ENCODE measurements at regions not wholly inside any gene's neighbourhood (a gene's known extent, or its start where the extent isn't known, plus 50 kb on each side); places are given as distances from the start of the nearest gene placed in this dataset.

DNA sequence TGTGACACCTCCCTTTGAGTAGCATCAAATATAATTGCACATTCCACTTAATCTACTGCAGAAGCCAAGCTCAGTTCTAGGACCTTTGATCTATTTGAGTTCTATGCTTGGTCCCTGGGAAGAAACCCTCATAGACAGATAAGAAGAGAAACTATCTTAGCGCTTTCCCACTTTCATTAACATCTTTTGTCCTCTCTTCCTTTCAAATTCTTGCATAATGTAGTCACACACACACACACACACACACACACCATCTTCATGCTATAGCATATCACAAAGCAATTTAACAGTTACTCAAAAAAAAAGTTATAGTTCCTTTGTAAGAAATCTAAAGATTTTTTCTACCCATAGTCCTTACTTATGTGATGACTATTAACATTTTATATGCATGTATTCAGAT, 735.9 kb upstream of the PCDH9 start:
- DNase-seq (ENCODE audit: low read depth, low spot score): no peak
- Histone ChIP-seq H3K4me1 (ENCODE audit: control insufficient read depth, insufficient read depth, low read length) (no peaks in the 10 kb centered on the region), H3K27me3 (replicated peaks in 1 of 2; ENCODE audit: control insufficient read depth in 2 of 2, insufficient read depth in 2 of 2, low read length in 1 of 2) (no peaks in the 10 kb centered on the region), H3K4me3 (no peak overlapping the region), H3K4me2 (ENCODE audit: control insufficient read depth, insufficient read depth) (no peak overlapping the region), H3K9ac (ENCODE audit: control insufficient read depth, insufficient read depth, low read length) (no peak overlapping the region), H3K79me2 (ENCODE audit: control insufficient read depth, insufficient read depth, low read length) (no peaks in the 10 kb centered on the region), H2AFZ (ENCODE audit: control insufficient read depth, low read depth, low read length) (no peak overlapping the region), H3K9me3 (replicated peaks; ENCODE audit: control insufficient read depth, insufficient read depth, low read length) (no peaks in the 10 kb centered on the region), H3K27ac (ENCODE audit: control insufficient read depth, insufficient read depth) (no peak overlapping the region), H3K36me3 (ENCODE audit: control insufficient read depth in 2 of 2, insufficient read depth in 2 of 2, low read length in 1 of 2) (no peaks in the 10 kb centered on the region), H4K20me1 (ENCODE audit: control insufficient read depth, insufficient read depth) (no peaks in the 10 kb centered on the region)
- FAIRE-seq: no peak
- ATAC-seq: no peak
- ChIA-PET POLR2A (no interaction called here), CTCF (interaction anchor here (1.1 kb wide), 1 partner anchor 8 kb away, joined by 3 read pairs; no protein-coding TSS in a partner anchor), RAD21 (ENCODE audit: unreplicated experiment) (no interaction called here), SMC1A (ENCODE audit: uncharacterized antibody, unreplicated experiment) (no interaction called here)
- no TSS peak for BruUV-seq (replicated peaks)
- intact Hi-C loops (cut with micrococcal nuclease; ENCODE audit: unreplicated experiment): no loop called here
- in situ Hi-C loops (cut with MboI): no loop called here
- 29% methylated on average over 1 of the region's 1 CpG for WGBS (ENCODE audit: insufficient coverage, insufficient replicate concordance, low lambda C conversion rate, missing lambda C conversion rate)
- TF ChIP-seq ETV6 (conservative IDR thresholded peaks at IDR 0.05 in 1 of 2, IDR thresholded peaks at IDR 0.05 in 1 of 2; ENCODE audit: borderline replicate concordance in 1 of 2, low read depth in 1 of 2) (no peak), STAT3 (IDR thresholded peaks at IDR 0.05; ENCODE audit: low read depth, low read length) (no peak), EGR1 (IDR thresholded peaks at IDR 0.05; ENCODE audit: borderline replicate concordance in 1 of 2, low read depth in 2 of 2, low read length in 2 of 2) (no peak), ZZZ3 (IDR thresholded peaks at IDR 0.05; ENCODE audit: control insufficient read depth, insufficient read length, low read depth) (no peak)
- TF ChIP-seq, protein P1, sequence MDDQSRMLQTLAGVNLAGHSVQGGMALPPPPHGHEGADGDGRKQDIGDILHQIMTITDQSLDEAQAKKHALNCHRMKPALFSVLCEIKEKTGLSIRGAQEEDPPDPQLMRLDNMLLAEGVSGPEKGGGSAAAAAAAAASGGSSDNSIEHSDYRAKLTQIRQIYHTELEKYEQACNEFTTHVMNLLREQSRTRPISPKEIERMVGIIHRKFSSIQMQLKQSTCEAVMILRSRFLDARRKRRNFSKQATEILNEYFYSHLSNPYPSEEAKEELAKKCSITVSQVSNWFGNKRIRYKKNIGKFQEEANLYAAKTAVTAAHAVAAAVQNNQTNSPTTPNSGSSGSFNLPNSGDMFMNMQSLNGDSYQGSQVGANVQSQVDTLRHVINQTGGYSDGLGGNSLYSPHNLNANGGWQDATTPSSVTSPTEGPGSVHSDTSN (IDR thresholded peaks at IDR 0.05; ENCODE audit: insufficient replicate concordance, low read depth, low read length): no peak
- TF ChIP-seq, protein P2, sequence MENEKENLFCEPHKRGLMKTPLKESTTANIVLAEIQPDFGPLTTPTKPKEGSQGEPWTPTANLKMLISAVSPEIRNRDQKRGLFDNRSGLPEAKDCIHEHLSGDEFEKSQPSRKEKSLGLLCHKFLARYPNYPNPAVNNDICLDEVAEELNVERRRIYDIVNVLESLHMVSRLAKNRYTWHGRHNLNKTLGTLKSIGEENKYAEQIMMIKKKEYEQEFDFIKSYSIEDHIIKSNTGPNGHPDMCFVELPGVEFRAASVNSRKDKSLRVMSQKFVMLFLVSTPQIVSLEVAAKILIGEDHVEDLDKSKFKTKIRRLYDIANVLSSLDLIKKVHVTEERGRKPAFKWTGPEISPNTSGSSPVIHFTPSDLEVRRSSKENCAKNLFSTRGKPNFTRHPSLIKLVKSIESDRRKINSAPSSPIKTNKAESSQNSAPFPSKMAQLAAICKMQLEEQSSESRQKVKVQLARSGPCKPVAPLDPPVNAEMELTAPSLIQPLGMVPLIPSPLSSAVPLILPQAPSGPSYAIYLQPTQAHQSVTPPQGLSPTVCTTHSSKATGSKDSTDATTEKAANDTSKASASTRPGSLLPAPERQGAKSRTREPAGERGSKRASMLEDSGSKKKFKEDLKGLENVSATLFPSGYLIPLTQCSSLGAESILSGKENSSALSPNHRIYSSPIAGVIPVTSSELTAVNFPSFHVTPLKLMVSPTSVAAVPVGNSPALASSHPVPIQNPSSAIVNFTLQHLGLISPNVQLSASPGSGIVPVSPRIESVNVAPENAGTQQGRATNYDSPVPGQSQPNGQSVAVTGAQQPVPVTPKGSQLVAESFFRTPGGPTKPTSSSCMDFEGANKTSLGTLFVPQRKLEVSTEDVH (IDR thresholded peaks at IDR 0.05; ENCODE audit: low read depth, partially characterized antibody): no peak
- TF ChIP-seq, protein P3, sequence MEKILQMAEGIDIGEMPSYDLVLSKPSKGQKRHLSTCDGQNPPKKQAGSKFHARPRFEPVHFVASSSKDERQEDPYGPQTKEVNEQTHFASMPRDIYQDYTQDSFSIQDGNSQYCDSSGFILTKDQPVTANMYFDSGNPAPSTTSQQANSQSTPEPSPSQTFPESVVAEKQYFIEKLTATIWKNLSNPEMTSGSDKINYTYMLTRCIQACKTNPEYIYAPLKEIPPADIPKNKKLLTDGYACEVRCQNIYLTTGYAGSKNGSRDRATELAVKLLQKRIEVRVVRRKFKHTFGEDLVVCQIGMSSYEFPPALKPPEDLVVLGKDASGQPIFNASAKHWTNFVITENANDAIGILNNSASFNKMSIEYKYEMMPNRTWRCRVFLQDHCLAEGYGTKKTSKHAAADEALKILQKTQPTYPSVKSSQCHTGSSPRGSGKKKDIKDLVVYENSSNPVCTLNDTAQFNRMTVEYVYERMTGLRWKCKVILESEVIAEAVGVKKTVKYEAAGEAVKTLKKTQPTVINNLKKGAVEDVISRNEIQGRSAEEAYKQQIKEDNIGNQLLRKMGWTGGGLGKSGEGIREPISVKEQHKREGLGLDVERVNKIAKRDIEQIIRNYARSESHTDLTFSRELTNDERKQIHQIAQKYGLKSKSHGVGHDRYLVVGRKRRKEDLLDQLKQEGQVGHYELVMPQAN (conservative IDR thresholded peaks at IDR 0.05): no peak
- TF ChIP-seq, protein P4, sequence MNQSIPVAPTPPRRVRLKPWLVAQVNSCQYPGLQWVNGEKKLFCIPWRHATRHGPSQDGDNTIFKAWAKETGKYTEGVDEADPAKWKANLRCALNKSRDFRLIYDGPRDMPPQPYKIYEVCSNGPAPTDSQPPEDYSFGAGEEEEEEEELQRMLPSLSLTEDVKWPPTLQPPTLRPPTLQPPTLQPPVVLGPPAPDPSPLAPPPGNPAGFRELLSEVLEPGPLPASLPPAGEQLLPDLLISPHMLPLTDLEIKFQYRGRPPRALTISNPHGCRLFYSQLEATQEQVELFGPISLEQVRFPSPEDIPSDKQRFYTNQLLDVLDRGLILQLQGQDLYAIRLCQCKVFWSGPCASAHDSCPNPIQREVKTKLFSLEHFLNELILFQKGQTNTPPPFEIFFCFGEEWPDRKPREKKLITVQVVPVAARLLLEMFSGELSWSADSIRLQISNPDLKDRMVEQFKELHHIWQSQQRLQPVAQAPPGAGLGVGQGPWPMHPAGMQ (IDR thresholded peaks at IDR 0.05; ENCODE audit: borderline replicate concordance): no peak
- TF ChIP-seq, protein P5, sequence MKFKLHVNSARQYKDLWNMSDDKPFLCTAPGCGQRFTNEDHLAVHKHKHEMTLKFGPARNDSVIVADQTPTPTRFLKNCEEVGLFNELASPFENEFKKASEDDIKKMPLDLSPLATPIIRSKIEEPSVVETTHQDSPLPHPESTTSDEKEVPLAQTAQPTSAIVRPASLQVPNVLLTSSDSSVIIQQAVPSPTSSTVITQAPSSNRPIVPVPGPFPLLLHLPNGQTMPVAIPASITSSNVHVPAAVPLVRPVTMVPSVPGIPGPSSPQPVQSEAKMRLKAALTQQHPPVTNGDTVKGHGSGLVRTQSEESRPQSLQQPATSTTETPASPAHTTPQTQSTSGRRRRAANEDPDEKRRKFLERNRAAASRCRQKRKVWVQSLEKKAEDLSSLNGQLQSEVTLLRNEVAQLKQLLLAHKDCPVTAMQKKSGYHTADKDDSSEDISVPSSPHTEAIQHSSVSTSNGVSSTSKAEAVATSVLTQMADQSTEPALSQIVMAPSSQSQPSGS (IDR thresholded peaks at IDR 0.05; ENCODE audit: low read length): no peak
